H1 (cell line): ENCODE measurements at regions not wholly inside any gene's neighbourhood (a gene's known extent, or its start where the extent isn't known, plus 50 kb on each side); places are given as distances from the start of the nearest gene placed in this dataset.

Experiments
- ATF3 ChIP-seq: IDR thresholded peaks from 2 replicates; pipeline ENCODE4 v1.6.1; 2011; ENCODE audit warnings: low read depth, mild to moderate bottlenecking, low read length; ENCODE audit not compliant: insufficient read depth
- CHD7 ChIP-seq: fragments of 300-600 bp; sonication (generic); IDR thresholded peaks from 2 replicates; pipeline ENCODE4 v1.7.1; 2012; ENCODE audit warnings: low read length, moderate library complexity, mild to moderate bottlenecking, inconsistent platforms; ENCODE audit not compliant: insufficient replicate concordance
- GABPA ChIP-seq: IDR thresholded peaks from 2 replicates; pipeline ENCODE4 v1.6.1; 2011; ENCODE audit warnings: mild to moderate bottlenecking, low read length, moderate library complexity, borderline replicate concordance; ENCODE audit not compliant: insufficient read depth
- HDAC2 ChIP-seq, 2 experiments: fragments of 300-600 bp in 1 of 2; sonication (generic) in 1 of 2; IDR thresholded peaks; 2 replicates each; pipeline ENCODE4 v1.6.1; 2011 to 2012; ENCODE audit warnings: low read depth in 2 of 2, low read length in 2 of 2, mild to moderate bottlenecking in 2 of 2, moderate library complexity in 2 of 2, borderline replicate concordance in 1 of 2, inconsistent platforms in 1 of 2
- SRF ChIP-seq: IDR thresholded peaks from 2 replicates; pipeline ENCODE4 v1.6.1; 2011; ENCODE audit warnings: mild to moderate bottlenecking, low read depth, low read length, moderate library complexity

GRCh38 chr17:79288950-79289349 lies 214.3 kb downstream of the ENGASE start (continued):
- no peak for TF ChIP-seq CHD7
- TF ChIP-seq SRF: no peak
- no peak for TF ChIP-seq GABPA
- TF ChIP-seq HDAC2 (IDR thresholded peaks at IDR 0.05; ENCODE audit: borderline replicate concordance in 1 of 2, low read depth in 2 of 2, low read length in 2 of 2): no peak
- no peak for TF ChIP-seq ATF3
